Neural progenitor cell (in vitro differentiated cells): ENCODE measurements at regions not wholly inside any gene's neighbourhood (a gene's known extent, or its start where the extent isn't known, plus 50 kb on each side); places are given as distances from the start of the nearest gene placed in this dataset.
"Not testable (repeated sequence)": the region's sequence is repeated elsewhere in the genome, so short reads cannot be mapped to it uniquely, and the experiment has no call there.

Experiments
- EZH2 ChIP-seq: fragments of 200-600 bp; sonication (generic); IDR thresholded peaks from 2 replicates; pipeline ENCODE4 v1.6.1; 2017; ENCODE audit warnings: antibody characterized with exemption, mild to moderate bottlenecking, moderate library complexity
- TF ChIP-seq, protein P1 (sequence below): fragments of 200-600 bp; sonication (generic); IDR thresholded peaks from 2 replicates; pipeline ENCODE4 v1.5.1; 2017; ENCODE audit warnings: antibody characterized with exemption, mild to moderate bottlenecking

DNA sequence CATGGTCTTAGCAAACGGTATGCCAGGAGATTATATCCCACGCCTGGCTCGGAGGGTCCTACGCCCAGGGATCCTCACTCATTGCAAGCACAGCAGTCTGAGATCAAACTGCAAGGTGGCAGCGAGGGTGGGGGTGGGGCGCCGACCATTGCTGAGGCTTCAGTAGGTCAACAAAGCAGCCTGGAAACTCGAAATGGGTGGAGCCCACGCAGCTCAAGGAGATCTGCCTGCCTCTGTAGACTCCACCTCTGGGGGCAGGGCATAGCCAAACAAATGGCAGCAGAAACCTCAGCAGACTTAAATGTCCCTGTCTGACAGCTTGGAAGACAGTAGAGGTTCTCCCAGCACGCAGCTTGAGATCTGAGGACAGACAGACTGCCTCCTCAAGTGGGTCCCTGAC, 172.7 kb upstream of the IRAK1BP1 start:
- TF ChIP-seq, protein P1, sequence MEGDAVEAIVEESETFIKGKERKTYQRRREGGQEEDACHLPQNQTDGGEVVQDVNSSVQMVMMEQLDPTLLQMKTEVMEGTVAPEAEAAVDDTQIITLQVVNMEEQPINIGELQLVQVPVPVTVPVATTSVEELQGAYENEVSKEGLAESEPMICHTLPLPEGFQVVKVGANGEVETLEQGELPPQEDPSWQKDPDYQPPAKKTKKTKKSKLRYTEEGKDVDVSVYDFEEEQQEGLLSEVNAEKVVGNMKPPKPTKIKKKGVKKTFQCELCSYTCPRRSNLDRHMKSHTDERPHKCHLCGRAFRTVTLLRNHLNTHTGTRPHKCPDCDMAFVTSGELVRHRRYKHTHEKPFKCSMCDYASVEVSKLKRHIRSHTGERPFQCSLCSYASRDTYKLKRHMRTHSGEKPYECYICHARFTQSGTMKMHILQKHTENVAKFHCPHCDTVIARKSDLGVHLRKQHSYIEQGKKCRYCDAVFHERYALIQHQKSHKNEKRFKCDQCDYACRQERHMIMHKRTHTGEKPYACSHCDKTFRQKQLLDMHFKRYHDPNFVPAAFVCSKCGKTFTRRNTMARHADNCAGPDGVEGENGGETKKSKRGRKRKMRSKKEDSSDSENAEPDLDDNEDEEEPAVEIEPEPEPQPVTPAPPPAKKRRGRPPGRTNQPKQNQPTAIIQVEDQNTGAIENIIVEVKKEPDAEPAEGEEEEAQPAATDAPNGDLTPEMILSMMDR, result not testable (repeated sequence)
- TF ChIP-seq EZH2, result not testable (repeated sequence)
